Osteoblast (primary cell): ENCODE measurements at regions not wholly inside any gene's neighbourhood (a gene's known extent, or its start where the extent isn't known, plus 50 kb on each side); places are given as distances from the start of the nearest gene placed in this dataset.

ENCODE experiments used
- DNase-seq: peaks from one replicate; pipeline ENCODE4 v3.0.0; 2011; ENCODE audit warnings: low spot score, mixed read lengths; ENCODE audit not compliant: insufficient read length; ENCODE audit errors: missing footprints
- H2AFZ ChIP-seq: 2 replicates; pipeline ENCODE4 v1.6.0; 2011; ENCODE audit warnings: mild to moderate bottlenecking, low read length
- H3K27ac ChIP-seq: 2 replicates; pipeline ENCODE4 v1.5.1; 2011; ENCODE audit warnings: mild to moderate bottlenecking, low read depth, low read length, moderate library complexity
- H3K27me3 ChIP-seq: 2 replicates; pipeline ENCODE4 v1.6.0; 2012; ENCODE audit warnings: mild to moderate bottlenecking, control low read depth, inconsistent platforms, low read length, moderate library complexity; ENCODE audit not compliant: insufficient read depth
- H3K36me3 ChIP-seq: 2 replicates; pipeline ENCODE4 v1.5.1; 2011; ENCODE audit warnings: mild to moderate bottlenecking, low read length, control low read depth, moderate library complexity; ENCODE audit not compliant: insufficient read depth
- H3K4me1 ChIP-seq: 2 replicates; pipeline ENCODE4 v1.5.1; 2011; ENCODE audit warnings: mild to moderate bottlenecking, low read length, control low read depth, moderate library complexity; ENCODE audit not compliant: insufficient read depth
- H3K4me2 ChIP-seq: 2 replicates; pipeline ENCODE4 v1.6.0; 2011; ENCODE audit warnings: mild to moderate bottlenecking, low read length; ENCODE audit not compliant: insufficient read depth
- H3K4me3 ChIP-seq: fragments of 200-600 bp; sonication (generic); 3 replicates; pipeline ENCODE4 v1.5.1; 2012; ENCODE audit warnings: mild to moderate bottlenecking, low read length, inconsistent platforms; ENCODE audit not compliant: insufficient read depth
- H3K79me2 ChIP-seq: 2 replicates; pipeline ENCODE4 v1.6.0; 2012; ENCODE audit warnings: mild to moderate bottlenecking, low read length, control low read depth, inconsistent platforms; ENCODE audit not compliant: insufficient read depth
- H3K9me3 ChIP-seq: 2 replicates; pipeline ENCODE4 v1.5.1; 2011; ENCODE audit warnings: low read depth, low read length, control low read depth
- H4K20me1 ChIP-seq: 2 replicates; pipeline ENCODE4 v1.6.0; 2012; ENCODE audit warnings: mild to moderate bottlenecking, low read length, control low read depth; ENCODE audit not compliant: insufficient read depth
- TF ChIP-seq, protein P1 (sequence below): IDR thresholded peaks from 2 replicates; pipeline ENCODE4 v1.5.1; 2011; ENCODE audit warnings: mild to moderate bottlenecking, low read depth, low read length, moderate library complexity; ENCODE audit errors: extremely low read depth

DNA sequence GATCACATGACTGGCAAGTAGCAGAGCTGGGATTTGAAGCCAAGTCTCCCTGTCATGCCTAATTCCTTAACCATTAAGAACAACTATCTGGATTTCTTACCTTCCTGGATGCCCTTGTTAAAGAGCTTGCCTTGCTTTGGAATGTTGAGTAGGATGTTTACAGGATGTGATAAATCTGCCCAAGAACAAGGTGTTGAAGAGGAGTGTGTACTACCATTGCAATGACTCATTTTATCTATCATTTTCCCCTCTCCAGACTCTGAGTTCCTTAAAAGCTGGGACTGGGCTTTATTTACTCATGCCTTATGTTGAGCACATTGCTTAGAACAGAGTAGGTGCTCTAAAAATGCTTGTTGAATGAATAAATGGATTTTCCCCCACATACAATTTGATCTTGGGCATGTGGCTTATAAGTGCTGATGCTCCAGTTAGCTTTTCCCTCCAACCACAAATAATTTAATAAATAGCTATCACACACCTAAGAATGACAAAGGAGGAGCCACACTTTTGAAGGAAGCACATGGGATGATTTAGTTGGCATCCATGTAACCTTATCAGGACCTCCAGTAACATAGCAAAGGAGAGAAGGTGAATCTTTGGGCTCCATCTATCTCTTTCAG is 268.6 kb upstream of the SESN3 start:
- H3K27ac ChIP-seq = no peak overlapping the region
- no peak for DNase-seq
- H3K4me2 ChIP-seq = no peak overlapping the region

DNA sequence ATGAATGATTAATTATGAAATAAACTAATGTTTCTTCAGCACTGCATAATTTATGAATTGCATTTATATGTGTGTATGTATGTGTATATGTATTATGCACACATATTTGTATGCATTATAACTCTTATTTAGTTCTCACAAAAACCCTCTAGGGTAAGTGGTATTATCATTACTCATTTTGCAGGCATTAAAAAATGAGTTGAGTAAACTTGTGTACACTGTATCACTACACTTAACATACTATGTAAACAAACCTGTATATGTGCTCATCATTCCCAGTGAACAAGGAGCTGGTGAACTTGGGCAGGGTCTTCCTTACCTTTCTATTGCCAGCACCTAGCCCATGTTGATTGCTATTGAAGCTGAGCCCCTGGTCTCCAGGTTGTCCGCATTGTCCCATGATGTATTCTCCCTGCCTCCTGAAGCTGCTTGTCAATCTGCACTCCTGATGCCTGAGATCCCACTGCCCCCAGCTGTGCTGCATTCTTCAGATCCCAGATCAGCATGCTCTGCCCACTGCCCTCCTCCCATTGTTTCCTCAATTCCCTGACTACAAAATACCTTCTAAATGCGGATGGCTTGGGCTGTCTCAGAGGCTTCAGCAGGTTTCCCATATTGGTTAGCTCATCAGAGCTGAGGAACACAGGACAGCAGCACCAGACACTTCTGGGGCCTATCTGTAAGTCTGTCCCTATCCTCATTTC is 267.9 kb upstream of the SESN3 start:
- no peak overlapping the region for H3K4me3 ChIP-seq
- no peaks in the 10 kb centered on the region for H4K20me1 ChIP-seq
- H3K9me3 ChIP-seq = no peaks in the 10 kb centered on the region
- H3K79me2 ChIP-seq = no peaks in the 10 kb centered on the region
- no peak for DNase-seq
- TF ChIP-seq, protein P1, sequence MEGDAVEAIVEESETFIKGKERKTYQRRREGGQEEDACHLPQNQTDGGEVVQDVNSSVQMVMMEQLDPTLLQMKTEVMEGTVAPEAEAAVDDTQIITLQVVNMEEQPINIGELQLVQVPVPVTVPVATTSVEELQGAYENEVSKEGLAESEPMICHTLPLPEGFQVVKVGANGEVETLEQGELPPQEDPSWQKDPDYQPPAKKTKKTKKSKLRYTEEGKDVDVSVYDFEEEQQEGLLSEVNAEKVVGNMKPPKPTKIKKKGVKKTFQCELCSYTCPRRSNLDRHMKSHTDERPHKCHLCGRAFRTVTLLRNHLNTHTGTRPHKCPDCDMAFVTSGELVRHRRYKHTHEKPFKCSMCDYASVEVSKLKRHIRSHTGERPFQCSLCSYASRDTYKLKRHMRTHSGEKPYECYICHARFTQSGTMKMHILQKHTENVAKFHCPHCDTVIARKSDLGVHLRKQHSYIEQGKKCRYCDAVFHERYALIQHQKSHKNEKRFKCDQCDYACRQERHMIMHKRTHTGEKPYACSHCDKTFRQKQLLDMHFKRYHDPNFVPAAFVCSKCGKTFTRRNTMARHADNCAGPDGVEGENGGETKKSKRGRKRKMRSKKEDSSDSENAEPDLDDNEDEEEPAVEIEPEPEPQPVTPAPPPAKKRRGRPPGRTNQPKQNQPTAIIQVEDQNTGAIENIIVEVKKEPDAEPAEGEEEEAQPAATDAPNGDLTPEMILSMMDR = no peak
- no peak overlapping the region for H2AFZ ChIP-seq
- no peaks in the 10 kb centered on the region for H3K27me3 ChIP-seq
- H3K4me2 ChIP-seq = no peak overlapping the region
- no peak overlapping the region for H3K27ac ChIP-seq
- no peaks in the 10 kb centered on the region for H3K36me3 ChIP-seq
- no peaks in the 10 kb centered on the region for H3K4me1 ChIP-seq

More for the DNA sequence above, 268.6 kb upstream of the SESN3 start:
- H3K36me3 ChIP-seq = no peaks in the 10 kb centered on the region
- TF ChIP-seq, protein P1 = no peak
- H3K79me2 ChIP-seq = no peaks in the 10 kb centered on the region
- H2AFZ ChIP-seq = no peak overlapping the region
- no peaks in the 10 kb centered on the region for H3K9me3 ChIP-seq
- H3K4me1 ChIP-seq = no peaks in the 10 kb centered on the region
- no peaks in the 10 kb centered on the region for H4K20me1 ChIP-seq
- no peaks in the 10 kb centered on the region for H3K27me3 ChIP-seq
- H3K4me3 ChIP-seq = no peak overlapping the region

DNA sequence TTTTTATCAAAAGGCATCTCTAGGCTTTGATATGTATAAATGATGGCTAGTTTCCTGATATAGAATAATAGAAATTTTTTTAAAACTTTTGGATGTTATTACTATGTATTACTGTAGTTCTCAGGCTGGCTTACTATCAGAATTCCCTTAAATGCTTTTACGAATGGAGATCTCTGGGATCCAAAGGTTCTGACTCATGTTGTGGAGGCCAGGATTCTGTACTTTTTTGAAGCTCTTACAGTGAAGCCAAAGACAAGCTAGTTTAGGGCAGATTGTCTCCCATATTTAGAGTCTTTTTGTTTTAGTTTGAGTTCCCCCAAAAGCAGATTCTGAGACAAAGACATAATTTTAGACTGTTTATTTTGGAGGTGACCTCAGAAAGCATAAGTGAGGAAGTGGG is 265.9 kb upstream of the SESN3 start:
- Histone ChIP-seq H3K79me2 (no peaks in the 10 kb centered on the region), H3K27me3 (no peaks in the 10 kb centered on the region), H3K9me3 (no peaks in the 10 kb centered on the region), H3K36me3 (no peaks in the 10 kb centered on the region), H2AFZ (no peak overlapping the region), H3K4me2 (no peak overlapping the region), H4K20me1 (no peaks in the 10 kb centered on the region), H3K27ac (no peak overlapping the region), H3K4me1 (no peaks in the 10 kb centered on the region), H3K4me3 (no peak overlapping the region)
- DNase-seq = no peak
- TF ChIP-seq, protein P1 = no peak

DNA sequence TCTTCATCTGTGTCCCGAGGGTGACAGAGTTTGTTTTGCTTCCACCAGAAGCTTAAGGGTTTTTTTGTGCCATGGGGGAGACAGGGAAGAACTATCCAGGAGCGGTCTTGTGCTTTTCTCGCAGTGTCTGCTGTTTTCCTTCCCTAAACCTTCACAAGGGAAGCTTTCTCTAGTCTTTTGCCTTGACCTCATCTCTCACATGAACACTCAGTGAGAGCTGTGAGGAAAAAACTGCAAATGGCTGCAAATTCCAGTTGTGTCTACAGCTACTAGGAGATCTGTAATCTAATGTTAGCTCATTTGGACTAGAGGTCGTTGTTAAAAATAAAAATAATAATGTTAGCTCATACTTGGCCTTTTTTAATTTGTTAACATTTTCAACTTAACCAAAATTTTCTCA is 264.7 kb upstream of the SESN3 start:
- no peaks in the 10 kb centered on the region for H3K36me3 ChIP-seq
- H2AFZ ChIP-seq = no peak overlapping the region
- no peak overlapping the region for H3K4me2 ChIP-seq
- no peak for DNase-seq
- H3K9me3 ChIP-seq = no peaks in the 10 kb centered on the region
- TF ChIP-seq, protein P1 = no peak
- H3K79me2 ChIP-seq = no peaks in the 10 kb centered on the region
- no peaks in the 10 kb centered on the region for H3K4me1 ChIP-seq
- H4K20me1 ChIP-seq = no peaks in the 10 kb centered on the region
- no peaks in the 10 kb centered on the region for H3K27me3 ChIP-seq
- no peak overlapping the region for H3K27ac ChIP-seq
- H3K4me3 ChIP-seq = no peak overlapping the region
